HG02973 (cell line): ENCODE measurements at regions not wholly inside any gene's neighbourhood (a gene's known extent, or its start where the extent isn't known, plus 50 kb on each side); places are given as distances from the start of the nearest gene placed in this dataset.

Source experiments
- ATAC-seq: cut with Tn5 transposase; IDR thresholded peaks from one replicate; pipeline ENCODE4 v1.9.1; 2021; ENCODE audit warnings: moderate library complexity; ENCODE audit not compliant: unreplicated experiment

DNA sequence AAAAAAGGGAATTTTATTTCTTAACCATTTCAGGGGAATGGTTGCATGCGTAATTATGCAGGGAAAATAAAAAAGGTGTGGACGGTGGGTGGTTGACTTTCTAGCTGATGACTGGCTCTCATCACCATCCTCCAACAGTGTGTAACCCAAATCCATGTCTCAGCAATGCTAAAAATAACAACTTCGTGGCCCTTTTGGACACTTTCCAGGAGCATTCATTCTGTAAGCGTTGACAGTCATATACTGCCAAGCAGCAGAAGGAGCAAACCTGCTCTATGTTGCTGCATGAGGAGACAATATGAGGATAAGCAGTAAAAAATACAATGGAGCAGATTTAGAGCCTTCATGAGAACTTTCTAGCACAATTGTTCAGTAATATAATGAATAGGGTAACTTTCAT is 189.1 kb downstream of the ANXA2 start:
- ATAC-seq = no peak

- no peak for ATAC-seq
Measured at GRCh38 chr15:60212536-60212935, 185.2 kb downstream of the ANXA2 start.

DNA sequence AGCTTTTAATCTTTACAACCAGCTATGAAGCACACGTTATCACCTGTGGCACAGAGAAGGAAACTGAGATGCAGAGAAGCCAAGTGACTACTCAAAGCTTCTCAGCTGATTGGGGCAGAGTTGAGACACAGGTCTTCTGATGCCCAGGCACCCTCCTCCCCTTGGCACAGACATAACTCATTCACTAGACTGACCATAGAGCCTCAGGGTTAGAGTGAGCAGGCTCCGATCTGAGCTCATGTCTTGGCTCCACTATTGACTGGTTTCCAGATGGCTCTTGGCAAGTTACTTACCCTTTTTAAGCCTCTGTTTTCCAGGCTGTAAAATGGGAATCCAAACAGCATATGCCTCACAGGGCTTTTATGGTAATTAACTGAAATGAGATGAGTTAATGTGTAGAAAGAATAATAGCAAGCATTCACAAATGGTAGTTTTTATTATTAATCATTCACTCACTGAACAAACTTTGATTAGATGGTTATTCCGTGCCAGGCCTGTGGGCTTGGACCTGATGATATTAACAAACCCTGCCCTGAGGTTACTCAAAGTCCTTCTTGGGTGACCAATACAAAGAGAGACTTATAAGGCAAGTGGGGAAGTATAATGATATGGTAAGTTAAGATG is 184.3 kb downstream of the ANXA2 start:
- no peak for ATAC-seq

- no peak for ATAC-seq
Measured at GRCh38 chr15:60214201-60214600, 183.6 kb downstream of the ANXA2 start.

DNA sequence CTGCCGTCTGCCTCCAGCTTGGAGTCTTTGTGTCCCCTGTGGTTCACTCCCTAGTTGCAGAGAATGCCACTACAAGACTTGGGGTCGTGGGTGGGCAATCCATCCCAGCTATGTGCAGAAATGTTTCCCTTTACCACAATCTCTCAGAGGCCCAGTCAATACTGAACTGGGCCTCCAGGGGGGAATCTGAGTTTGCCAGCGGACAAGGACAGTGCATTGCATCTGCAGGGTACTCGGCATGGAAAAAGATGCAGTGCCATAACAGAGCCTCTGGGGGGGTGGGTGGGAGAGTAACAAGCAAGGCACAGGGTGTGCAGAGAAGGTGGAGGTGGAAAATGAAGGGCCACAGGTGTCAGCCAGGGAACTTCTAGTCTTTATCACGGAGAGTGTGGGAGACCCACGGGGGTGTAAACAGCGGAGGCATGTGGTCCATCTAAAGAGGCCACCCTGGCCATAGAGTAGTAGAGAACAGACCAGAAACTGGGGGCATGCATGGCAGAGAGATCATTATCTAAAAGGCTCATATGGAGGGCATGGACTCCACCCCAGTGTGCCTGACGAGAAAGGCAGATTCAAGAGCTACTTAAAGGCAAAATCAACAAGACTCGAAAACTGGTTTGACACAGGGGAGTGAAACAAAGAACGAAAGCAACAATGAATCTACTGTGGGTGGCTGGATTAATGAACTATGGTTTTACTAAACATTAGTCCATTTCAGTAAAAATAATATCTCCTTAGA is 182.4 kb downstream of the ANXA2 start:
- no peak for ATAC-seq

- ATAC-seq = no peak
Measured at GRCh38 chr15:60217161-60217560, 180.6 kb downstream of the ANXA2 start.

- no peak for ATAC-seq
Measured at GRCh38 chr15:60218256-60218655, 179.5 kb downstream of the ANXA2 start.

- ATAC-seq = no peak
Measured at GRCh38 chr15:60219866-60220265, 177.9 kb downstream of the ANXA2 start.

DNA sequence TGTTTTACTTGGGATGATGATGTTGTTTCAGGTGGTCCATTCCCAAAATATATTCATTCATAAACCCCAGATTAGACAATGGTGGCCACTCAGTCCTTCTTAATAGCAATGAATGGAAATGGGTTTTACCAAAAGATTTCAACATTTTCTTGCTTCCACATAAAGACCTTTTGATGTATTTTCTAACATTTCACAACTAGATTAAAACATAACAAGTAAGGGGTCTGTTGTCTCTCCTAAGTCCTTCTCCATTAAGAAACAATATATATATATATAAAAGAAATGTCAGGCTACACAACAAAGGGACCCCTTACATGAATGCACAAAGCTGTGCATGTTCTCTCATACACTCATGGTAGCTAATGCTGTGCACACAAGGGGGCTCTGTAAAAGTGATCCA is 176.4 kb downstream of the ANXA2 start:
- ATAC-seq = no peak

- no peak for ATAC-seq
Measured at GRCh38 chr15:60222404-60222803, 175.4 kb downstream of the ANXA2 start.

DNA sequence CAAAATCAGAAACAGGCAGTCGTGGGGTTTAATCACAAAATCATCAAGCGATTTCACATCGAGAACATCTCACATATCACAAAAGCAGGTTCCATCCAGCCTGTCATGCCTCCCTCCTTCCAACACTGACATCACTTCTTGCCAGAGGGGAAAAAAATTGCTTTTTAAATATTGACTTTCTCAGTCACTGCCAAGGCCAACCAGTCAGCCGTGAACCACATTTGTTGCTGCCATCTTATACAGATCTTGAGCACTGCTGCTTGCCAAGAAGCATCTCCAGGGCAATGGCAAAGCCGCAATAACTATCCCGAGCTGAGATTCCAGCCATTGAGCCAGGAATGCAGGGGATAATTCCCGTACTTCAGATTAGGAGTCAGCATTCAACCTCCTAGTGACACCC is 174.6 kb downstream of the ANXA2 start:
- no peak for ATAC-seq

- no peak for ATAC-seq
Measured at GRCh38 chr15:60226924-60227323, 170.9 kb downstream of the ANXA2 start.

DNA sequence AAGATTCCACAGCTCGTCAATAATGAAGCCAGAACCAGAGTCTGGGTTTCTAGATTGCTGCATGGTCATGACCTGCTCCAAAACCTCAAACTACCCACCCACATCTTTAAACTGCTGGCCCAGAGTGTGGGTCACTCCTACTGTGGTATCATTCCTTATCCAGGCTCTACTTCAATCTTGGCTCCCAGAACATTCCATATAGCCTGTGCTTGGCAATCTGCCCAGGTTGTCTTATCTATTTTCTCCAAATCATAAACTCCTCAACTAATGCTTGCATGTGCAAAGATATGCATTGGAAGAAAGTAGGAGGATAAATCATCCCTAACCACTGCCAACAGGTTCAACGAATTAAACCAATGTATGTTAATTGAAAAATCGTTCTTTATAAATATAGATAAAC is 169.7 kb downstream of the ANXA2 start:
- ATAC-seq = no peak

DNA sequence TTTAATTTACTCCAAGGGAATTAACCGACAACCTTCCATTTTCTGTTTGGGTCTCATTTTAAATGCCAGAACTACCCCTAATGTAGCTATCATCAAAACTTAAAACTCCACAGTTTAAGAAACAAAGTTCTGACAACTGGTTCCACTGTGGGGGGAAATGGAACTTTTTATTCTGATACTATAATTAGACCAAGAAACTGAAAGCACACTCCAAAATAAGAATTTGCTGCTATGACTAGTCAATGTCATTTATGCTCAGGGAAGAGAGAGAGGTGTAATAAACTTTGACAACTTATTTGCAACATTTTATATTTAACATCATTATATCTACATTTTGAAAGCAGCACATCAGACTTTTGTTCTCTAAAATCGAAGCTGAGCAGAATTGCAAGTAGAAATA is 169.2 kb downstream of the ANXA2 start:
- no peak for ATAC-seq

DNA sequence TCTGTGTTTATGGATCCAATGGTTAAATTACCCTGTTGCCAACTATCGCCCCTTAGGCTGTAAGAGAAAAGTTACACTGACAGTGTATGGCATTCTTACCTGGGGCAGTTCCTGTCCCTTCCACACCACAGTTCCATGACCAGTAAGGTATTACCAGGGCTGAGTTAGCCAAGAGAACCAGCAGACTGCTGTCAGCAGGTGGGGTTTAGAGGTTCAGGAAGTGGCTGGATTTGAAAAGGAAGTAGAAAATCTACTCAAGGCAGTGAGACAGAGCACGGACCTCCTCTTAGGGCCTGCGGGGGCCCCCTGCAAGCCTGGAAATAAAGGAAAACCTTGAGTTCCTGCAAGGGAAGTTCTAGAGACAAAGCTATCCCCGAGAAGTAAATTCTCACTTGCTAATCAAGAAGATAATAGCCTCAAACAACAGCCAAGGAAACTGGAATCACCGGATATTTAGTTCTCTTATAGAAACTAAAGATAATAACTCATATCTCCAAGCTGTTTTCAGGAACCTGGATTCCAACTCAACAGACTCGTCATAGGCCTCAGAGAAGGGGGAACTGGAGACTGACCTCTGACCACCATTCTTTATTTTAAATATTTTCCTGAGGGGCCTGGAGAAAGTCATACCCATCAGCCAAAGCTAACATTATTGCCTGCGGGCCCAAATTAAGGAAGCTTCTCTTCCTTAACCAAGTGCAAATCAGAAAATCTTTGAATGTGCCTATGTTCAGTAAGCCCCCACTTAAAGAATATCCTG is 161.7 kb downstream of the ANXA2 start:
- no peak for ATAC-seq

DNA sequence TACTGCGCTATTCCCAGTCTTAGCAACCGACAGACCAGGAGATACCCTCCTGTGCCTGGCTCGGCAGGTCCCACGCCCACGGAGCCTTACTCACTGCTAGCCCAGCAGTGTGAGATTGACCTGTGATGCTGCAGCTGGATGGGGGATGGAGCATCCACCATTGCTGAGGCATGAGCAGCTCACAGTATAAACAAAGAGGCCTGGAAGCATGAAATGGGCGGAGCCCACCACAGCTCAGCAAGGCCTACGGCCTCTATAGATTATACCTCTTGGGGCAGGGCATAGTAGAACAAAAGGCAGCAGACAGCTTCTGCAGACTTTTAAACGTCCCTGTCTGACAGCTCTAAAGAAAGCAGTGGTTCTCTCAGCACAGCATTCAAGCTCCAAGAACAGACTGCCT is 160.3 kb downstream of the ANXA2 start:
- ATAC-seq = no peak

GRCh38 chr15:60243769-60244168 is 154.0 kb downstream of the ANXA2 start:
- ATAC-seq = no peak

DNA sequence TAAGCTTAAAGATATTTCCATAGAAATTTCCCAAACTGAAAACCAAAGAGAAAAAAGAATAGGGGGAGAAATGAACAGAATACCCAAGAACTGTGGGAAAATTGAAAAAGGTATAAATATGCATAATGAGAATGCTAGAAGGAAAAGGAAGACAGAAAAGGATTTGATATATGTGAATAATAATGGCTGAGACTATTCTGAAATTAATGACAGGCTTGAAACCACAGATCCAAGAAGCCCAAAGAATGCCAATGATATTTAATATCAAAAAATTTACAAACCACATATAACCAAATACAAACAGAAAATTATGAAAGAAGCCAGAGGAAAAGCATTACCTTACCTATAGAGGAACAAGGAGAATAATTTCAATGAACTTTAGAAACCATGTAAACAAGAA is 153.0 kb downstream of the ANXA2 start:
- no peak for ATAC-seq

DNA sequence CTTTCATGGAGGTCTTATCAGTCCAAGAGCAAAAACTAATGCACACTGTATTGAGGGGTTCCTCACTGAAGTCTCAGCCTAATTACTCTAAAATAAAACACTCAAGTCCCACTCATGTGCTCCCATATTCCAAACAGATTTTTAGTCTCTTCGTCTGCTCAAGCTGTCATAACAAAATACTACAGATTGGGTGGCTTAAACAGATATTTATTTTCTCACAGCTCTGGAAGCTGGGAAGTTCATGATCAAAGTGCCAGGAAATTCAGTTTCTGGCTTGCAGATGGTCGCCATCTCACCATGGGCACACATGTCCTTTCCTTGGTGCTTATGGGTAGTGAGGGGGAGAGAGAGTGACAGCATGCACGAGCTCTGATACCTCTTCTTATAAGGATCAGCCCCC is 147.5 kb downstream of the ANXA2 start:
- ATAC-seq = no peak

GRCh38 chr15:60251300-60252070 is 146.3 kb downstream of the ANXA2 start:
- no peak for ATAC-seq

DNA sequence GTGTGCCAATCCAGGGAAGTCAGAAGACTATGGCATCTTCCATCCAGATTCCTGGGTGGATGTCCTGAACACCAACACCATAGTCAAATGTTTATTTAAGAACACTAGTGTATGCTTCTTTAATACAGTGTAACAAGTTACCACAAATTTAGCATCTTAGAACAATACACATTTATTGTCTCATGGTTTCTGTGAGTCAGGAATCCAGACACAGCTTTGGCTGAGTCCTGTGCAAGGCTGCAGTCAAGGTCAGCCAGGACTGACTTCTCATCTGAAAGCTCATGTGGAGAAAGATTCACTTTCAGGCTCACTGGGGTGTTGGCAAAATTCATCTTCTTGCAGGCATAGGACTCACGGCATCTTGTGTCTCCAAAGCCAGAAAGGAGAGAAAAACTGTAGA is 143.4 kb downstream of the ANXA2 start:
- no peak for ATAC-seq
